ENCODE measurements at regions not wholly inside any gene's neighbourhood (a gene's known extent, or its start where the extent isn't known, plus 50 kb on each side); places are given as distances from the start of the nearest gene placed in this dataset.

DNA sequence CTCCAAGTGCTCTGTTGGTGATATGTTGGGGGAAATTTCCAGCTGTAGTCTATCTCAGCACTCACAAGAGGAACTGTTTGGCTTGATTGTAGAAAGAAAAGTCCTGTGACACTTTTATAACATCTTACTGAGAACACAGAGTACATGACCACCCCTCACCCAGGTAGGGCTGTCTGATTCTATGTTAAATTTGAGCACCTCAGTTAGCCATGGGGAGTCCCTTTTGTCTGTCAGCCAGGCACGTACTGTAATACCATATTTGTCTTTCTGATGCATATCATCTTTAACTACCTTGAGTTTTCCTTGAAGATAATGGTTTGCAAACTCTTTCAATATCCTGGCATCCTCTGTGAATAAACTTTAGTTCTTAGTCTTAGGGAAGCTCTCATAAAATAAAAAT lies 164.5 kb downstream of the IZUMO3 start:
- no peak overlapping the region for H3K4me3 ChIP-seq (replicated peaks; ENCODE audit: low read depth, low read length)
- DNase-seq (ENCODE audit: extremely low read depth, low read depth) = no peak
- TF ChIP-seq CTCF (IDR thresholded peaks at IDR 0.05; ENCODE audit: low read depth, low read length, missing control alignments) = no peak

GRCh38 chr9:24359046-24359445 lies 186.7 kb downstream of the IZUMO3 start:
- no peak overlapping the region for H3K4me3 ChIP-seq (replicated peaks; ENCODE audit: low read depth, low read length)
- DNase-seq (ENCODE audit: extremely low read depth, low read depth) = no peak
- TF ChIP-seq CTCF (IDR thresholded peaks at IDR 0.05; ENCODE audit: low read depth, low read length, missing control alignments) = no peak

- no peak for DNase-seq (ENCODE audit: extremely low read depth, low read depth)
- no peak for TF ChIP-seq CTCF (IDR thresholded peaks at IDR 0.05; ENCODE audit: low read depth, low read length, missing control alignments)
- H3K4me3 ChIP-seq (replicated peaks; ENCODE audit: low read depth, low read length) = no peak overlapping the region
These were observed 193.7 kb downstream of the IZUMO3 start for GRCh38 chr9:24351973-24352372.

DNA sequence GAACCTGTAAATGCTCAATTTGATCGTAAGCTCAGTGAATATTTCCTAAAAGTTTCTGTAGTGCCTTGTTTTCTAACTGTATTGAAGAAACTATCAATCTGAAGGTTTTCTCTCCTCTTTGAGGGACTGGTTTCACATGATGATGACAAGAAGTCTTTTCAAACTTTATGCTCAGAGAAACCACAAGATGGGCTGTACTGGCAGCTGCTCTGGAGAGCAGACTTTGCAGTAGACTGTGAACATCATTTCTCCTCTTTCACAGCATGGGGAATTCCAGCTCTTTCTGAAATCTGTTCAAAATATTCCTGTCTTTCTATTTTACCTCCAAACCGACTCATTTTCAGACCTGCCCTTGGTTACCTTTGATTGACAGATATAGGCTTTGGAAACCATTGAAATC lies 194.4 kb downstream of the IZUMO3 start:
- TF ChIP-seq CTCF (IDR thresholded peaks at IDR 0.05; ENCODE audit: low read depth, low read length, missing control alignments) = no peak
- no peak for DNase-seq (ENCODE audit: extremely low read depth, low read depth)
- H3K4me3 ChIP-seq (replicated peaks; ENCODE audit: low read depth, low read length) = no peak overlapping the region

DNA sequence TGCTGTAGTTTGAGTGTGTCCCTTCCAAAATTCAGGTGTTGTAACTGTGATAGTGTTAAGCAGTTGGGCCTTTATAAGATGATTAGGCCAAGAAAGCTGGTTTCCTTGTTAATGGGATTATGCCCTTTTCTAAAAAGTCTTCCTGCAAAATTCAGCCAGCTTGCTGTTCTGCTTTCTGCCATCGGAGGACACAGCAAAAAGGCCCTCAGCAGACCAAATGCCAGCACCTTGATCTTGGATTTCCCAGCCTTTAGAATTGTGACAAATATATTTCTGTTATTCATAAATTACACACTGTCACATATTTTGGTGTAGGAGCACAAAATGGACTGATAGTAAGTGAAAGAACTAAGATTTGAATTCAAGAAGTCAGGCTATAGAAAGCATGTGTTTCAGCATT lies 203.2 kb downstream of the IZUMO3 start:
- no peak for DNase-seq (ENCODE audit: extremely low read depth, low read depth)
- TF ChIP-seq CTCF (IDR thresholded peaks at IDR 0.05; ENCODE audit: low read depth, low read length, missing control alignments) = no peak
- no peak overlapping the region for H3K4me3 ChIP-seq (replicated peaks; ENCODE audit: low read depth, low read length)

GRCh38 chr9:24333629-24334028 lies 212.1 kb downstream of the IZUMO3 start:
- H3K4me3 ChIP-seq (replicated peaks; ENCODE audit: low read depth, low read length) = no peak overlapping the region
- DNase-seq (ENCODE audit: extremely low read depth, low read depth) = no peak
- no peak for TF ChIP-seq CTCF (IDR thresholded peaks at IDR 0.05; ENCODE audit: low read depth, low read length, missing control alignments)

GRCh38 chr9:24298912-24299311 lies 246.8 kb downstream of the IZUMO3 start:
- TF ChIP-seq CTCF (IDR thresholded peaks at IDR 0.05; ENCODE audit: low read depth, low read length, missing control alignments) = no peak
- H3K4me3 ChIP-seq (replicated peaks; ENCODE audit: low read depth, low read length) = no peak overlapping the region
- no peak for DNase-seq (ENCODE audit: extremely low read depth, low read depth)

All from HFF-Myc (cell line).